Spleen (tissue), 11 donors: ENCODE measurements at regions not wholly inside any gene's neighbourhood (a gene's known extent, or its start where the extent isn't known, plus 50 kb on each side); places are given as distances from the start of the nearest gene placed in this dataset.

Experiments used
- DNase-seq: peaks from one replicate; pipeline ENCODE4 v3.0.0-alpha.2; 2020
- H3K27ac ChIP-seq, 8 donors: fragments of 200-600 bp; sonication (generic) in 7 of 8; 1 replicate in 4 of 8; 2 replicates in 4 of 8; pipeline versions ENCODE4 v1.5.0 to v1.8.0; 2016 to 2021; ENCODE audit warnings: inconsistent platforms in 4 of 8, mild to moderate bottlenecking in 4 of 8, moderate library complexity in 1 of 8
- H3K27me3 ChIP-seq, 7 donors: fragments of 200-600 bp; sonication (generic) in 6 of 7; replicated peaks in 1 of 7; 1 replicate in 4 of 7; 2 replicates in 3 of 7; pipeline versions ENCODE4 v1.5.0 to v1.8.0; 2016 to 2021; ENCODE audit warnings: inconsistent platforms in 3 of 7, mild to moderate bottlenecking in 1 of 7
- H3K36me3 ChIP-seq, 6 donors: fragments of 200-600 bp; sonication (generic) in 5 of 6; 1 replicate in 4 of 6; 2 replicates in 2 of 6; pipeline versions ENCODE4 v1.5.0 to v1.8.0; 2016 to 2021; ENCODE audit warnings: inconsistent platforms in 2 of 6
- H3K4me1 ChIP-seq, 6 donors: fragments of 200-600 bp; sonication (generic) in 5 of 6; 1 replicate in 3 of 6; 2 replicates in 3 of 6; pipeline versions ENCODE4 v1.5.0 to v1.8.0; 2016 to 2021; ENCODE audit warnings: inconsistent platforms in 3 of 6
- H3K4me3 ChIP-seq, 8 donors: fragments of 200-600 bp; sonication (generic) in 7 of 8; 1 replicate in 4 of 8; 2 replicates in 4 of 8; pipeline versions ENCODE4 v1.5.0 to v1.8.0; 2016 to 2021; ENCODE audit warnings: inconsistent platforms in 4 of 8, mild to moderate bottlenecking in 4 of 8, moderate library complexity in 2 of 8
- H3K9me3 ChIP-seq, 8 donors: fragments of 200-600 bp; sonication (generic) in 7 of 8; 1 replicate in 4 of 8; 2 replicates in 4 of 8; pipeline versions ENCODE4 v1.5.0 to v1.8.0; 2016 to 2021; ENCODE audit warnings: inconsistent platforms in 4 of 8
- POLR2A ChIP-seq, 3 donors: fragments of 450-650 bp; IDR thresholded peaks; one replicate each; pipeline ENCODE4 v1.5.1; 2017; ENCODE audit warnings: antibody characterized with exemption in 3 of 3, mild to moderate bottlenecking in 1 of 3
- POLR2AphosphoS5 ChIP-seq, 3 donors: sonication (generic); formaldehyde crosslinking; IDR thresholded peaks; one replicate each; pipeline ENCODE4 v1.5.1; 2017; ENCODE audit warnings: antibody characterized with exemption in 3 of 3
- WGBS, 5 donors: extraction: QIAGEN DNeasy Blood & Tissue Kit in 3 of 5; methylation state at CpG; one replicate each; pipeline versions ENCODE4 v1.1.5 to v1.1.7; 2013 to 2018; 5-methylcytosine and 5-hydroxymethylcytosine counted together
- intact Hi-C: fragments of 100-400 bp; cut with DNase I; formaldehyde crosslinking; loops from one replicate; pipeline ENCODE4 v1.15.0; 2023; ENCODE audit warnings: low total_unique reads
- TF ChIP-seq, protein P1 (sequence below), 11 experiments: fragments of 200-600 bp in 7 of 11; fragments of 450-650 bp in 4 of 11; sonication (generic) in 4 of 11; IDR thresholded peaks in 8 of 11; conservative IDR thresholded peaks in 3 of 11; 1 replicate in 7 of 11; 2 replicates in 4 of 11; pipeline versions ENCODE4 v1.4.0 to v1.8.0; 2016 to 2021; ENCODE audit warnings: antibody characterized with exemption in 11 of 11, inconsistent platforms in 4 of 11, mild to moderate bottlenecking in 1 of 11
- donor health status: healthy with polysubstance abuse.
- donor health status: DM: no; HTN: no; CAD: no; lungs with moderate emphysema.
- donor health status: DM: no; HTN: no; CAD: no.
- donor health status: Bipolar disorder and iron deficiency.
- donor health status: healthy.
- donor health status: DM: no; HTN: no; CAD: no.
- donor health status: DM: yes; HTN: yes; CAD: no.

DNA sequence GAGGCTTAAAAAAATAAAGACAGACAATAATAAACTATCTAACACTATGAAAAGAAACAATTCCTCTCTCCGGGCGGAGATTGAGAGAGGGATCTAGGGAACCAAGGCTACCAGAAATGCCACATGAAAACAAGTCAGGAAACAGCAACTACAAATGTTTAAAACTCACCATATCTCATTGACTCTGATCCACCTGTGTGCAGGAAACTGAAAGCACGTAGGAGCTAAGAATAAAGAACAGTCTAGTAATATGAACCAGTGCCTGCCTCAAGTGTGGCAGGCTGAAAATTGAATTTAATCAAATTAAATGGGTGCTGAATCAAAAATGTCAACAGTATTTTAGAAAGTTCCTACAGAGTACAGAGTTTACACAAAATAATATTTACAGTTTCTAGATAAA is 1701.0 kb downstream of the SLITRK5 start:
- intact Hi-C loops: no loop called here
- no peaks in the 10 kb centered on the region for H3K36me3 ChIP-seq
- no peak for TF ChIP-seq POLR2AphosphoS5 (IDR thresholded peaks at IDR 0.05)
- no peak for TF ChIP-seq POLR2A (IDR thresholded peaks at IDR 0.05)
- TF ChIP-seq, protein P1, sequence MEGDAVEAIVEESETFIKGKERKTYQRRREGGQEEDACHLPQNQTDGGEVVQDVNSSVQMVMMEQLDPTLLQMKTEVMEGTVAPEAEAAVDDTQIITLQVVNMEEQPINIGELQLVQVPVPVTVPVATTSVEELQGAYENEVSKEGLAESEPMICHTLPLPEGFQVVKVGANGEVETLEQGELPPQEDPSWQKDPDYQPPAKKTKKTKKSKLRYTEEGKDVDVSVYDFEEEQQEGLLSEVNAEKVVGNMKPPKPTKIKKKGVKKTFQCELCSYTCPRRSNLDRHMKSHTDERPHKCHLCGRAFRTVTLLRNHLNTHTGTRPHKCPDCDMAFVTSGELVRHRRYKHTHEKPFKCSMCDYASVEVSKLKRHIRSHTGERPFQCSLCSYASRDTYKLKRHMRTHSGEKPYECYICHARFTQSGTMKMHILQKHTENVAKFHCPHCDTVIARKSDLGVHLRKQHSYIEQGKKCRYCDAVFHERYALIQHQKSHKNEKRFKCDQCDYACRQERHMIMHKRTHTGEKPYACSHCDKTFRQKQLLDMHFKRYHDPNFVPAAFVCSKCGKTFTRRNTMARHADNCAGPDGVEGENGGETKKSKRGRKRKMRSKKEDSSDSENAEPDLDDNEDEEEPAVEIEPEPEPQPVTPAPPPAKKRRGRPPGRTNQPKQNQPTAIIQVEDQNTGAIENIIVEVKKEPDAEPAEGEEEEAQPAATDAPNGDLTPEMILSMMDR (IDR thresholded peaks at IDR 0.05 in 8 of 11, conservative IDR thresholded peaks at IDR 0.05 in 3 of 11): no peak
- no peak overlapping the region for H3K27ac ChIP-seq
- H3K9me3 ChIP-seq: peaks cover 0 to 3% (median 0%) of the 10 kb centered on the region in 8 donors
- 59 to 77% (median 63%) methylated on average over 3 of the region's 3 CpGs for WGBS, 5 donors
- no peak overlapping the region for H3K4me3 ChIP-seq
- no peak for DNase-seq
- no peaks in the 10 kb centered on the region for H3K4me1 ChIP-seq
- H3K27me3 ChIP-seq: no peaks in the 10 kb centered on the region

DNA sequence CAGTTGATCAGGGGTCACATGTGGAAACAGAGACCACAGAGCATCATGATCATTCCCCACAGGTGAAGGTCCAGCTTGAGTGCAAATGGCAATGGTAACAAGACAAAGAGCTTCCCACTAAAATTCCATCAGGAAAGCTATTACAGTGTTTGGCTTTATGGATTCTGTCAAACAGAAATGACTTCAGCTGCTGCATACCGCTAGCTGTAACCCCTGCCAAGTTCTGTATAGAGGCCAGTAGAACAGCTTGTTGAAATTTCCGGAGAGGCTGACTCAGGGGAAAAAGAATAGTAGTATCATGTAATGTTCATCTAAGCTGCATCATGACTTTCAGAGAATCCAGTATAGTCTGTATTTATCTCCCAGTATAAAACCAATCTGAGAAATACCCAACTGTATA is 1704.7 kb downstream of the SLITRK5 start:
- no peak for DNase-seq
- H3K36me3 ChIP-seq: no peaks in the 10 kb centered on the region
- H3K4me3 ChIP-seq: no peak overlapping the region
- H3K27me3 ChIP-seq: no peaks in the 10 kb centered on the region
- 45 to 72% (median 53%) methylated on average over 2 of the region's 2 CpGs for WGBS, 5 donors
- TF ChIP-seq, protein P1 (IDR thresholded peaks at IDR 0.05 in 8 of 11, conservative IDR thresholded peaks at IDR 0.05 in 3 of 11): no peak
- TF ChIP-seq POLR2AphosphoS5 (IDR thresholded peaks at IDR 0.05) (no peak), POLR2A (IDR thresholded peaks at IDR 0.05) (no peak)
- H3K9me3 ChIP-seq: peaks cover 0 to 3% (median 0%) of the 10 kb centered on the region in 8 donors
- intact Hi-C loops: no loop called here
- no peaks in the 10 kb centered on the region for H3K4me1 ChIP-seq
- H3K27ac ChIP-seq: no peak overlapping the region

DNA sequence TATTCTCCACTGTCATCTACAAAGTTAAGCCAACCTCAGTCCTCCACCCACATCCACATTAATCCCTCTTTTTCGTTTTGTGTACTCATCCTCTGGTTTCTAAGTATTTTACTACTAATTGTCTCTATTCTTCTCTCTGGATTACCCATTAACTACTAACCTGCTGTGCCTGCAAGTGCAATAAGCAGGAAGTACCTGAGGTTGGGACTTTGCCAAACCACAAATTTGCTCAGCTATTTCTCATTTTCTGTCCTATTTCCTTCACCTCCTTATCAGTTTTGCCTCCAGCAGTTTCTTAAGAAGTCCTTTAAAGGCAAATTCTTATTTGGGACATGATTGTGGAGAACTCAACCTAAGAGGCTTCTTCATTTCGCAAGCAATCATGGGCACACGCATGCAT is 1708.9 kb downstream of the SLITRK5 start:
- intact Hi-C loops: no loop called here
- TF ChIP-seq POLR2AphosphoS5 (IDR thresholded peaks at IDR 0.05) (no peak), POLR2A (IDR thresholded peaks at IDR 0.05) (no peak)
- TF ChIP-seq, protein P1 (IDR thresholded peaks at IDR 0.05 in 8 of 11, conservative IDR thresholded peaks at IDR 0.05 in 3 of 11): no peak
- DNase-seq: no peak

DNA sequence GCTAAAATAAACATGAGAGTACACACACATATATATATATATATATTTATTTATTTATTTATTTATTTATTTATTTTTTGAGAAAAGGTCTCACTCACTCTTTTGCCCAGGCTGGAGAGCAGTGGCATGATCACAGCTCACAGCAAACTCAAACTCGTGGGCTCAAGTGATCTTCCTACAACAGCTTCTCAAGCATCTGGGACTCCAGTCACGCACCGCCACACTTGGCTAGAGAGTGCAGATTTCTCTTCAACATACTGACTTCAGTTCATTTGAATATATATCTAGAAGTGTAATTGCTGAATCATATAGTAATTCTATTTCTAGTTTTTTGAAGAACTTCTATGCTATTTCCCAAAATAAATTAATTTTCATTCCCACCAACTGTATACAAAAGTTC is 1711.8 kb downstream of the SLITRK5 start:
- TF ChIP-seq POLR2AphosphoS5 (IDR thresholded peaks at IDR 0.05) (no peak), POLR2A (IDR thresholded peaks at IDR 0.05) (no peak)
- TF ChIP-seq, protein P1 (IDR thresholded peaks at IDR 0.05 in 8 of 11, conservative IDR thresholded peaks at IDR 0.05 in 3 of 11): no peak
- H3K4me3 ChIP-seq: no peak overlapping the region
- no peaks in the 10 kb centered on the region for H3K27me3 ChIP-seq
- intact Hi-C loops: no loop called here
- H3K27ac ChIP-seq: no peak overlapping the region
- no peaks in the 10 kb centered on the region for H3K4me1 ChIP-seq
- WGBS, 5 donors: 77 to 91% (median 89%) methylated on average over 3 of the region's 3 CpGs
- H3K9me3 ChIP-seq: peaks cover 0 to 9% (median 1%) of the 10 kb centered on the region in 8 donors
- no peaks in the 10 kb centered on the region for H3K36me3 ChIP-seq
- no peak for DNase-seq

More for the DNA sequence above, 1708.9 kb downstream of the SLITRK5 start:
- H3K36me3 ChIP-seq: no peaks in the 10 kb centered on the region
- no peak overlapping the region for H3K4me3 ChIP-seq
- no peaks in the 10 kb centered on the region for H3K27me3 ChIP-seq
- peaks cover 0 to 7% (median under 1%) of the 10 kb centered on the region in 8 donors for H3K9me3 ChIP-seq
- 63 to 73% (median 65%) methylated on average over 3 of the region's 3 CpGs for WGBS, 5 donors
- no peak overlapping the region for H3K27ac ChIP-seq
- no peaks in the 10 kb centered on the region for H3K4me1 ChIP-seq
